ENCODE measurements at regions not wholly inside any gene's neighbourhood (a gene's known extent, or its start where the extent isn't known, plus 50 kb on each side); places are given as distances from the start of the nearest gene placed in this dataset.
"Not testable (repeated sequence)": the region's sequence is repeated elsewhere in the genome, so short reads cannot be mapped to it uniquely, and the experiment has no call there.

DNA sequence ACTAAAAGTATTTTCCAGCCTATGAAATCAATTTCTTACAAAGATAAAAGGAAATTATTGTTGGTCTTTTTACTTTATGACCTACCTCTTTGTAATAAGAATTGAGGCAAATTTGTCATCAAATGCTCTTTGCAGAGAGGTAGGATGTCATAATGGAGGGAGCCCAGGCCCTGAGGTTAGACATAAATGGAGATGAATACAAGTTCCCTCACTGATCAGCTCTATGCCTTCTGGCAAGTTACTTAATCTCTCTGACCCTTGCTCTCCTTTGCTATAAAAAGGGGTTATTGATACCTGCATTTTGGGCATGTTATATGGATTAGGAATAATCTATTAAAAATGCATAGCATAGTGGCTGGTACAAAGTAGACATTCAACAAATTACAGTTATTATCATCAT is 146.9 kb upstream of the KRR1 start:
- Mint-ChIP-seq H3K9me3 (peaks cover 4% of the 10 kb centered on the region; the same call in 1 of the 2 replicates), H3K4me3 (no peak overlapping the region), H3K27ac (no peak overlapping the region), H3K27me3 (ENCODE audit: low read depth) (no peaks in the 10 kb centered on the region), H3K4me1 (peaks cover 4% of the 10 kb centered on the region), H3K36me3 (no peaks in the 10 kb centered on the region)
- no peak for ATAC-seq
- no peak for DNase-seq (ENCODE audit: low spot score)
- POLR2A ChIA-PET, result no interaction called here
- TF ChIP-seq HMGA2 (CRISPR knock-in tag; IDR thresholded peaks at IDR 0.05) (no peak), NR1H2 (CRISPR knock-in tag; IDR thresholded peaks at IDR 0.05) (no peak), ESRRA (CRISPR knock-in tag; IDR thresholded peaks at IDR 0.05; ENCODE audit: borderline replicate concordance) (no peak), IRF2 (CRISPR knock-in tag; IDR thresholded peaks at IDR 0.05; ENCODE audit: borderline replicate concordance, low read depth) (no peak), ZNF416 (CRISPR knock-in tag; IDR thresholded peaks at IDR 0.05) (no peak)
- TF ChIP-seq, protein P1, sequence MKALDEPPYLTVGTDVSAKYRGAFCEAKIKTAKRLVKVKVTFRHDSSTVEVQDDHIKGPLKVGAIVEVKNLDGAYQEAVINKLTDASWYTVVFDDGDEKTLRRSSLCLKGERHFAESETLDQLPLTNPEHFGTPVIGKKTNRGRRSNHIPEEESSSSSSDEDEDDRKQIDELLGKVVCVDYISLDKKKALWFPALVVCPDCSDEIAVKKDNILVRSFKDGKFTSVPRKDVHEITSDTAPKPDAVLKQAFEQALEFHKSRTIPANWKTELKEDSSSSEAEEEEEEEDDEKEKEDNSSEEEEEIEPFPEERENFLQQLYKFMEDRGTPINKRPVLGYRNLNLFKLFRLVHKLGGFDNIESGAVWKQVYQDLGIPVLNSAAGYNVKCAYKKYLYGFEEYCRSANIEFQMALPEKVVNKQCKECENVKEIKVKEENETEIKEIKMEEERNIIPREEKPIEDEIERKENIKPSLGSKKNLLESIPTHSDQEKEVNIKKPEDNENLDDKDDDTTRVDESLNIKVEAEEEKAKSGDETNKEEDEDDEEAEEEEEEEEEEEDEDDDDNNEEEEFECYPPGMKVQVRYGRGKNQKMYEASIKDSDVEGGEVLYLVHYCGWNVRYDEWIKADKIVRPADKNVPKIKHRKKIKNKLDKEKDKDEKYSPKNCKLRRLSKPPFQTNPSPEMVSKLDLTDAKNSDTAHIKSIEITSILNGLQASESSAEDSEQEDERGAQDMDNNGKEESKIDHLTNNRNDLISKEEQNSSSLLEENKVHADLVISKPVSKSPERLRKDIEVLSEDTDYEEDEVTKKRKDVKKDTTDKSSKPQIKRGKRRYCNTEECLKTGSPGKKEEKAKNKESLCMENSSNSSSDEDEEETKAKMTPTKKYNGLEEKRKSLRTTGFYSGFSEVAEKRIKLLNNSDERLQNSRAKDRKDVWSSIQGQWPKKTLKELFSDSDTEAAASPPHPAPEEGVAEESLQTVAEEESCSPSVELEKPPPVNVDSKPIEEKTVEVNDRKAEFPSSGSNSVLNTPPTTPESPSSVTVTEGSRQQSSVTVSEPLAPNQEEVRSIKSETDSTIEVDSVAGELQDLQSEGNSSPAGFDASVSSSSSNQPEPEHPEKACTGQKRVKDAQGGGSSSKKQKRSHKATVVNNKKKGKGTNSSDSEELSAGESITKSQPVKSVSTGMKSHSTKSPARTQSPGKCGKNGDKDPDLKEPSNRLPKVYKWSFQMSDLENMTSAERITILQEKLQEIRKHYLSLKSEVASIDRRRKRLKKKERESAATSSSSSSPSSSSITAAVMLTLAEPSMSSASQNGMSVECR (CRISPR knock-in tag; IDR thresholded peaks at IDR 0.05; ENCODE audit: borderline replicate concordance), result no peak
- TF ChIP-seq, protein P2, sequence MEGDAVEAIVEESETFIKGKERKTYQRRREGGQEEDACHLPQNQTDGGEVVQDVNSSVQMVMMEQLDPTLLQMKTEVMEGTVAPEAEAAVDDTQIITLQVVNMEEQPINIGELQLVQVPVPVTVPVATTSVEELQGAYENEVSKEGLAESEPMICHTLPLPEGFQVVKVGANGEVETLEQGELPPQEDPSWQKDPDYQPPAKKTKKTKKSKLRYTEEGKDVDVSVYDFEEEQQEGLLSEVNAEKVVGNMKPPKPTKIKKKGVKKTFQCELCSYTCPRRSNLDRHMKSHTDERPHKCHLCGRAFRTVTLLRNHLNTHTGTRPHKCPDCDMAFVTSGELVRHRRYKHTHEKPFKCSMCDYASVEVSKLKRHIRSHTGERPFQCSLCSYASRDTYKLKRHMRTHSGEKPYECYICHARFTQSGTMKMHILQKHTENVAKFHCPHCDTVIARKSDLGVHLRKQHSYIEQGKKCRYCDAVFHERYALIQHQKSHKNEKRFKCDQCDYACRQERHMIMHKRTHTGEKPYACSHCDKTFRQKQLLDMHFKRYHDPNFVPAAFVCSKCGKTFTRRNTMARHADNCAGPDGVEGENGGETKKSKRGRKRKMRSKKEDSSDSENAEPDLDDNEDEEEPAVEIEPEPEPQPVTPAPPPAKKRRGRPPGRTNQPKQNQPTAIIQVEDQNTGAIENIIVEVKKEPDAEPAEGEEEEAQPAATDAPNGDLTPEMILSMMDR (IDR thresholded peaks at IDR 0.05), result no peak
- TF ChIP-seq, protein P3, sequence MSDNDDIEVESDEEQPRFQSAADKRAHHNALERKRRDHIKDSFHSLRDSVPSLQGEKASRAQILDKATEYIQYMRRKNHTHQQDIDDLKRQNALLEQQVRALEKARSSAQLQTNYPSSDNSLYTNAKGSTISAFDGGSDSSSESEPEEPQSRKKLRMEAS (CRISPR knock-in tag; IDR thresholded peaks at IDR 0.05), result no peak
- TF ChIP-seq, protein P4, sequence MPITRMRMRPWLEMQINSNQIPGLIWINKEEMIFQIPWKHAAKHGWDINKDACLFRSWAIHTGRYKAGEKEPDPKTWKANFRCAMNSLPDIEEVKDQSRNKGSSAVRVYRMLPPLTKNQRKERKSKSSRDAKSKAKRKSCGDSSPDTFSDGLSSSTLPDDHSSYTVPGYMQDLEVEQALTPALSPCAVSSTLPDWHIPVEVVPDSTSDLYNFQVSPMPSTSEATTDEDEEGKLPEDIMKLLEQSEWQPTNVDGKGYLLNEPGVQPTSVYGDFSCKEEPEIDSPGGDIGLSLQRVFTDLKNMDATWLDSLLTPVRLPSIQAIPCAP (CRISPR knock-in tag; IDR thresholded peaks at IDR 0.05), result no peak
- CTCF ChIA-PET, result no interaction called here

DNA sequence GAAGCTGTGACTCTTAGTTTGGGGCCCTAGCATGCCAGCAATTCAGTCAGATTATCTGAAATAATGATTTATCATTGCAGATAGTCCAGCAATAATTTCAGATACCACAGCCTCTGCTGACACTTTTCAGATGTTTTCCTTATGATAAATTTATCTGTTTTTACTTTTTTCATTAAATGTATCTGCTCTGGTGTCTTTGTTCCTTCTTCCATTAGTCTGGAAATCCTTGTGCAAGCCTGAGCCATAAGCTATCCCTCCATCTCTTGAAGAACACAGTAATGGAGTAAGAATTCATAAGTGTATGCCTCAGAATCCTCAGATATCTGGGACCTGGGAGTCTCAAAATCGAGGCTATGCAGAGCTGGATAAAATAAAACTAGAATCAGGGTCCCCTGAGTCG is 146.4 kb upstream of the KRR1 start:
- H3K4me1 Mint-ChIP-seq, result peaks cover 4% of the 10 kb centered on the region
- H3K27ac Mint-ChIP-seq, result no peak overlapping the region
- no peak for DNase-seq (ENCODE audit: low spot score)
- ChIA-PET CTCF (no interaction called here), POLR2A (no interaction called here)
- ATAC-seq, result no peak
- H3K36me3 Mint-ChIP-seq, result no peaks in the 10 kb centered on the region
- H3K9me3 Mint-ChIP-seq, result peaks cover 4% of the 10 kb centered on the region; the same call in 1 of the 2 replicates
- no peak overlapping the region for H3K4me3 Mint-ChIP-seq
- no peak for TF ChIP-seq RORB (CRISPR knock-in tag; IDR thresholded peaks at IDR 0.05)
- H3K27me3 Mint-ChIP-seq (ENCODE audit: low read depth), result no peaks in the 10 kb centered on the region

DNA sequence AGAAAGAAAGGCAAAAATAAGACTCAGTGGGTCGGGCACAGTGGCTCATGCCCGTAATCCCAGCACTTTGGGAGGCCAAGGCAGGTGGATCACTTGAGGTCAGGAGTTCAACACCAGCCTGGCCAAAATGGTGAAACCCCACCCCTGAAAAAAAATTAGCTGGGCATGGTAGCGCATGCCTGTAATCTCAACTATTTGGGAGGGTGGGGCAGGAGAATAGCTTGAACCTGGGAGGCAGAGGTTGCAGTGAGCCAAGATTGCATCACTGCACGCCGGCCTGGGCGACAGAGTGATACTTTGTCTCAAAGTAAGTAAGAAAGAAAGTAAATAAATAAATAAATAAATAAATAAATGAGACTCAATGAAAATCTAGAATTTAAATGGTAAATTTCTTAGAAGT is 145.9 kb upstream of the KRR1 start:
- POLR2A ChIA-PET; CTCF ChIA-PET; H3K27me3 Mint-ChIP-seq (ENCODE audit: low read depth): not testable (repeated sequence)

DNA sequence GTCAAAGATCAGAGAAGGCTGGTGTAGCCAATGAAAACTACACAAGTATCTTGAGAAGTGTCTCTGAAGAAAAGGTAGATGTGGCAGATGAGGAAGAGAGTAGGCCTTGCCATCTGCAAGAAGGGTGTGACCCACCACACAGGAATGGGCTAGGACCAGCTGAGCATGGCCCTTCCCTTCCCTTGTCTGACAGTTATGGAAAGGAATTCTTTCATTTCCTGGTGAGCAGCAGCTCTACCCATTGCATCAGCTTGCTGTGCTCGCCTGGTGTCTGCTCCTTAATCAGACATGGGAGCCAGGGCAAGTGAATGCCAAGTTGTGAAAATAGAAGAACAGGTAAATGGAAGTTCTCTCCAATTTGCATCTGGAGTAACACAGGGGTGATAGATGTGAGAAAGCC is 145.2 kb upstream of the KRR1 start:
- peaks cover 4% of the 10 kb centered on the region; the same call in 1 of the 2 replicates for H3K9me3 Mint-ChIP-seq
- H3K27ac Mint-ChIP-seq, result no peak overlapping the region
- ChIA-PET POLR2A (no interaction called here), CTCF (no interaction called here)
- H3K36me3 Mint-ChIP-seq, result no peaks in the 10 kb centered on the region
- DNase-seq (ENCODE audit: low spot score) (no peak), ATAC-seq (no peak)
- H3K4me1 Mint-ChIP-seq, result peaks cover 4% of the 10 kb centered on the region
- no peak overlapping the region for H3K4me3 Mint-ChIP-seq
- TF ChIP-seq IRF2 (CRISPR knock-in tag; IDR thresholded peaks at IDR 0.05; ENCODE audit: borderline replicate concordance, low read depth) (no peak), GABPB1 (CRISPR knock-in tag; IDR thresholded peaks at IDR 0.05) (peak; percentile 33; the same call in 1 of the 2 replicates)
- TF ChIP-seq, protein P5, sequence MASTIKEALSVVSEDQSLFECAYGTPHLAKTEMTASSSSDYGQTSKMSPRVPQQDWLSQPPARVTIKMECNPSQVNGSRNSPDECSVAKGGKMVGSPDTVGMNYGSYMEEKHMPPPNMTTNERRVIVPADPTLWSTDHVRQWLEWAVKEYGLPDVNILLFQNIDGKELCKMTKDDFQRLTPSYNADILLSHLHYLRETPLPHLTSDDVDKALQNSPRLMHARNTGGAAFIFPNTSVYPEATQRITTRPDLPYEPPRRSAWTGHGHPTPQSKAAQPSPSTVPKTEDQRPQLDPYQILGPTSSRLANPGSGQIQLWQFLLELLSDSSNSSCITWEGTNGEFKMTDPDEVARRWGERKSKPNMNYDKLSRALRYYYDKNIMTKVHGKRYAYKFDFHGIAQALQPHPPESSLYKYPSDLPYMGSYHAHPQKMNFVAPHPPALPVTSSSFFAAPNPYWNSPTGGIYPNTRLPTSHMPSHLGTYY (CRISPR knock-in tag; IDR thresholded peaks at IDR 0.05), result no peak
- H3K27me3 Mint-ChIP-seq (ENCODE audit: low read depth), result no peaks in the 10 kb centered on the region

More for the DNA sequence above, 145.9 kb upstream of the KRR1 start:
- H3K36me3 Mint-ChIP-seq; H3K4me3 Mint-ChIP-seq; ATAC-seq; DNase-seq (ENCODE audit: low spot score); H3K4me1 Mint-ChIP-seq; H3K9me3 Mint-ChIP-seq; H3K27ac Mint-ChIP-seq: not testable (repeated sequence)

Data from WTC11 (cell line).